ENCODE measurements at regions not wholly inside any gene's neighbourhood (a gene's known extent, or its start where the extent isn't known, plus 50 kb on each side); places are given as distances from the start of the nearest gene placed in this dataset.
"Not testable (repeated sequence)": the region's sequence is repeated elsewhere in the genome, so short reads cannot be mapped to it uniquely, and the experiment has no call there.

DNA sequence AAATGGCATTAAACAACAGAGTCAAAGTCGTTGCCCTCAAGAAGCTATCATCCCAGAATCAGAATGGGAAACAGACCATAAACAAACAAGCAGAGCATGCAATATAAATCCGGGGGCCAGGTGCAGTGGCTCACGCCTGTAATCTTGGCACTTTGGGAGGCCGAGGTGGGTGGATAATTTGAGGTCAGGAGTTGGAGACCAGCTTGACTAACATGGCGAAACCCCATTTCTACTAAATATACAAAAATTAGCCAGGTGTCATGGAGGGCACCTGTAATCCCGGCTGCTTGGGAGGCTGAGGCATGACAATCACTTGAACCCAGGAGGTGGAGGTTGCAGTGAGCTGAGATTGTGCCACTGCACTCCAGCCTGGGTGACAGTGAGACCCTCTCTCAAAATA, 249.8 kb downstream of the CYRIA start:
- DNase-seq (ENCODE audit: extremely low read depth in 1 of 2, low read depth in 1 of 2): not testable (repeated sequence)

DNA sequence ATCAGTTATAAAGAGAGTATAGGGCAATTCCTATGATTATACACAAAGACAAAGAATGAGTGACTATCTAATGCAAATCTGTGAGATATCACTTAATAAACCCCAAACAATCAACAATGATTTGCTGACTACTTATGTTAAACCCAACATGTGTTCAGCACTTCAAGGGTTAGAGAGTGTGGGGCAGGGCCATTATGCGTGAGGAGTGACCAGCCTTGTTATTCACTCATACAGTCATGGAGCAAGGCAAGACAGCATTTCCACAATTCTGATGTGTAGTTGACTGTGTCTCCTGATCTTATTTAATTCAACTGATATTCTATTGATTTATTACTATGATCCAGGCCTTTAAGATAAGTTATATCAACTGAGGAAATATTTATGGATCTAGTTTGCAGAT, 251.7 kb downstream of the CYRIA start:
- no peak for DNase-seq (ENCODE audit: extremely low read depth in 1 of 2, low read depth in 1 of 2)

DNA sequence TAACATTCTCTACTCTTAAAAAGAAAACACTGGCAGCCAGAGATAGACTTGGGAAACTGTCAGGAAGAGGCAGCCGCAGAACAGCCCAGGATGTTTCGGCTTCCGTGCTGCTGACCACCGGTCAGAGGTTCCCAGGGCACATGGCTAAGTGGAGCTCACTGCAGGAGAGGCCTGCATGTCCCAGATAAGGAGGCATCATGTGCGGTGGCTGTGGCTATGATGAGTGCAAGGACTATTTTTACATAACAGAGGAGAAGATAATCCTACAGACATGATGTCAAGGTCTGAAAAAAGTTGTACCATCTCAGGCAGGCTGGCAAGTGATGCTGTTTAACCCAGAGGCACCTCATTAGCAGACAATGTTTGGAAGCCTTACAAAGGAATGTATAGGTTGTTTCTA, 252.3 kb downstream of the CYRIA start:
- no peak for DNase-seq (ENCODE audit: extremely low read depth in 1 of 2, low read depth in 1 of 2)

DNA sequence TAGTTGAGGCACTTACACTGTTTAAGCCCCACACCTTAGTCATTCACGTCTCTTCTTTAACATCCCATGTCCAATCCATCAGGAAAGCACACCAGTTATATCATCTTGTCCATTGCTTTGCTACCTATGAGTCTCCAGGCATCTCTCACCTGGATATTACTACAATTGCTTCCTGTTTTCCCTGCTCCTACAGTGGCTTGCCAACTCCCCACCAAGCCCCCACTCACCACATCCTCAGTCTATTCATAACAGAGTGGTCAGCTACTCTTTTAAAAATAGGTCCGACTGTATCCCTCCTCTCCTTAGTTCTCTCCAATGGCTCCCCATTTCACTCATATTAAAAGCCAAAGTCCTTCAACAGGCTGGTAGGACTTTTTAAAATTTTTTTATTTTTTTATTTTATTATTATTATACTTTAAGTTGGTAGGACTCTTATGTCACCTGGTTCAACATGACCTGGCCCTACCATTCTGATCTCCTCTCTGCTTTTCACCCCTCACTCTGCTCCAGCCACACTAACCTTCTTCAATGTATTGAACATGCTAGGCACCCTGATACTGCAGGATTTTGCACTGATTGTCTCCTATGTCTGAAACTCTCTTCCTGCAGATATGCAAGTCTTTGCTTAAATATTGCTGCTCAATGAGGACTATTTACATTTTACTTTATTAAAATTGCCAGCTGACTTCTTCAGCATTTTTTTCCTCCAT, 253.2 kb downstream of the CYRIA start:
- DNase-seq (ENCODE audit: extremely low read depth in 1 of 2, low read depth in 1 of 2): no peak

DNA sequence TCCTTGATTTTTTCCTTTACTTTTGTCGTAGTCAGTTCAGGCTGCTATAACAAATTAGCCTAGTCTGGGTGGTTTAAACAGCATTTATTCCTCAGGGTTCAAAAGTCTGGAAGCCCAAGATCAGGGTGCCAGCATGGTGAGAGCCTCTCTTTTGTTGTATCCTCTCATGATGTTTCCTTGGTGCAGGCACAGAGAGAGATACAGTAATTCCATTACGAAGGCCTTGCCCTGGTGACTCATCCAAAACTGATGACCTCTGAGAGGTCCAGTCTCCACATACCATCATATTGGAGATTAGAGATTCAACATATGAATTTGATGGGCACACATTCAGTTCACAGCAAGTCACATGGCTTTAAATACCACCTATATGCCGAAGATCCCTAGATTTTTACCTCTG, 253.8 kb downstream of the CYRIA start:
- DNase-seq (ENCODE audit: extremely low read depth in 1 of 2, low read depth in 1 of 2): no peak

DNA sequence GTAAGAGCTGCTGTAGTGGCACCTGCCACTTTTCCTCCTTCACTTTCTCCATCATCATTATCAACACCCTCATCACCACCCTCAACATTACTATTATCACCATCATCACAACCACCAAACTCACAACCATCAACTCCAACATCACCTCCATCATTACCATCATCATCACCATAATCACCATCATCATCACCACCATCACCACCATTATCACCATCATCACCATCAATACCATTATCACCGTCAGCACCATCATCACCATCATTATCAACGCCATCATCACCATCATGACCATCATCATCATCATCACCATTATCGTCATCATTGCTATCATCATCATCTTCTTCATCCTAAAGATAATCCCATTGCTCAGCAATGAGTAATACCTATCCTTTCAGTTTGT, 255.8 kb downstream of the CYRIA start:
- DNase-seq (ENCODE audit: extremely low read depth in 1 of 2, low read depth in 1 of 2): no peak

DNA sequence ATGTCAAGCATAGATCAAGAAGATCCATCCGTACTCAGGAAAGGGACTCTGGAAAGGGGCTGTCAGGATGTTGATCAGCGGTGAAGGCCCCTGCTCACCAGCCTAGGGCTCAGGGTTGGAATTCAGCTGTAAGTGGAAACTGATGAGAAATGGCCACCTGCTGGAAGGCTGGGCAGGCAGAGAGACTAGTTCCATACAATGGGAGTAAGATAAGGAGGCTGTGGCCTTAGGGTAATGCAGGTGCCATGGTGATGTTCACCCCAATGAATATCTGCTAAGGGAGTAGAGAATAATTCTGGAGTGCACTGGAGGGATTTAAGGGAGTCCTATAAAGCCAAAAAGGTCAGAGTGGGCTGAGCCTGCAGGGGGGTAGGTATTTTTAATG, 256.6 kb downstream of the CYRIA start:
- no peak for DNase-seq (ENCODE audit: extremely low read depth in 1 of 2, low read depth in 1 of 2)

DNA sequence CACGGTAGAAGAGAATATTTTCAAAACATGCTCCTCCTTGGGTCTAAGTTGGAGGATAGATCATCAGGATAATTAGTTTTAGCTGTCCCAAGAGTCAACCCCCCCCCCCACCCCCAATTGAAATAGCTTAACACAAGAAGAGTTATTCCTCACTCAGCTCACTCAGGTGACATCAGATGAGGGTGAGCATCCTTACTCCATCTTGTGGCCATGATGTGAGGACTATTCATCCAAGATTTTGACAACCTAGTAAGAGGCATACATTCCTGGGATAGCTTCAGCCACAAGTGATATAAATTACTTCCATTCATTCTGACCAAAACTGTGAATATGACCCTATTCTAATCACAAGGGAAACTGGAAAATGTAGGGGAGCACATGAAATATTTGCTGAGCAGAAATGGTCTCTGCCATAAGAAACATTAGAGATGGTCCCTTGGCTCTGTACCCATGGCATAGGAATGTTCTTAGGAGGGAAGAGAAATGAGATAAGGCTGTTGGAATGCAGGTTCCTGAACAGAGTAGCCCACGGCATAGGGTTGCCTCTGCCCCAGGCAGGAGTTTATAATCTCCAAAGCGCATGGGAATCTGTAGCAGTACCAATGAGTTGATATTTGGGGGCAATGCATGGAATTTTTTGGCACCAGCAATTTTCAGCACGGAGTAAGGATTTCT, 257.2 kb downstream of the CYRIA start:
- no peak for DNase-seq (ENCODE audit: extremely low read depth in 1 of 2, low read depth in 1 of 2)

DNA sequence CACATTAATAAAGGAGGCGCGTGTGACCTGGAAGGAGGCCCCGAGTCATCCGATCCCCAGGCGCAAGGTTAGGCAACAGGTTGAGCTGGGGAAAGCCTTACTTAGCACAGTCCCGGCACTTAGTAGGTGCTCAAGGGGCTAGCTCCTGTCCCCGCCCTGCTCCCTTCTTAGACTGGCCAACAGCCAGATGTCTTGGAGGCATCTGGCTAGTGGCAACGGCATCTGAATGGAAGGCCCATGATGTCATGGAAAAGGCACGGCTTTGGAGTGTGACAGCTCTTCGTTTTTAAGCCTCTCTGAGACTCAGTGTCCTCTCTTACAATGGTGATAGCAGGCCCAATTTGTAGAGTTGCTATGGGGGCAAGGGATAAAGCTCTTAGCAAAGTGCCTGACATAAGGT, 258.3 kb downstream of the CYRIA start:
- DNase-seq (ENCODE audit: extremely low read depth in 1 of 2, low read depth in 1 of 2): no peak

DNA sequence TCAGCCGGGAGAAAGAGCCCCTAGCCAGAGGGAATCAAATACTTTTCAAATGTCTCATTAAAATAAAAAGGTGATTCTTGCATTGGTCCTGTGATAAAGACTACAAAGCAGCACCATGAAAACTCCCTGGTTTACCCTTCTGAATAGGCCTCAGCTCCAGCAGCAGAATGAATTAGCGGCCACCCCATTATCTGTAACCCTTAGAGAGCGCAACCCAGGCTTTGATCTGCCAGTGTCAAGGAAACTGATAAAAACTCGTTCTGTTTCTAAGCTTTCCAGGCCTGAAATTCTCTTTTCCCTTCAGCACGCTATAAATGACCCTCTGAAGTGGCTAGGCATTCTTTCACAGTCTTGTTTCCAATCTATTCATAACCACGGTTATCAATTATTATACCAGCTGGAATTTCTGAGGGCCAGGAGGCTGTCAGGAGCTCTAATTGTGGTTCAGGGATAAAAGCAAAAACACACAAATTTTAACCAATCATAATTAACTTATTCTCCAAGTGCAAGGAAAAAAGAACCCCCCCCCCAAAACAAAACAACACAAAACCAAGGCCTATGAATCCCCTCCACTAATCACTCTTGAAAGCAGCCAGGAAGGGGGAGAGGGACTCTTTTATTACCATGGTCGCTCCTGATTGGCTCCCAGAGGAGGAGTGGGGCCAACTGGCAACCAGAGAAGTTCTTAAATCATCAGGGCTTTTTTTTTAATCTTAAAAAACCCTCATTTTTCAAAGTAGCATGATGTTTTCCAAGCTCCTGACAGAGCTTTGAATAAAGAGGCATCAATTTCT, 258.9 kb downstream of the CYRIA start:
- DNase-seq (ENCODE audit: extremely low read depth in 1 of 2, low read depth in 1 of 2): no peak

DNA sequence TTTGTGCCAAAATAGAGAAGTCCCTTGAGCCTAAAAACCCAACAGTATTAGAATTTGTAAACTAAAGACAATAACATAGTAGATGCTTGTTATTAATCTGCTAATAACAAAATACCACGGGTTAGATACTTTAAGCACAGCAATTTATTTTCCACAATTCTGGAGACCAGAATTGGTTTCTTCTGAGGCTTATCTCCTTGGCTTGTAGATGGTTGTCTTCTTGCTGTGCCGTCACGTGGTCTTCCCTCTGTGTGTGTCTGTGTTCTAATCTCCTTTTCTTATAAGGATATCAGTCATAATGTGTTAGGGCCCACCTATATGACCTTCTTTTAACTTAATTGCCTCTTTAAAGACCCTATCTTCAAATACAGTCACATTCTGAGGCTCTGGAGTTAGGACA, 260.1 kb downstream of the CYRIA start:
- no peak for DNase-seq (ENCODE audit: extremely low read depth in 1 of 2, low read depth in 1 of 2)

DNA sequence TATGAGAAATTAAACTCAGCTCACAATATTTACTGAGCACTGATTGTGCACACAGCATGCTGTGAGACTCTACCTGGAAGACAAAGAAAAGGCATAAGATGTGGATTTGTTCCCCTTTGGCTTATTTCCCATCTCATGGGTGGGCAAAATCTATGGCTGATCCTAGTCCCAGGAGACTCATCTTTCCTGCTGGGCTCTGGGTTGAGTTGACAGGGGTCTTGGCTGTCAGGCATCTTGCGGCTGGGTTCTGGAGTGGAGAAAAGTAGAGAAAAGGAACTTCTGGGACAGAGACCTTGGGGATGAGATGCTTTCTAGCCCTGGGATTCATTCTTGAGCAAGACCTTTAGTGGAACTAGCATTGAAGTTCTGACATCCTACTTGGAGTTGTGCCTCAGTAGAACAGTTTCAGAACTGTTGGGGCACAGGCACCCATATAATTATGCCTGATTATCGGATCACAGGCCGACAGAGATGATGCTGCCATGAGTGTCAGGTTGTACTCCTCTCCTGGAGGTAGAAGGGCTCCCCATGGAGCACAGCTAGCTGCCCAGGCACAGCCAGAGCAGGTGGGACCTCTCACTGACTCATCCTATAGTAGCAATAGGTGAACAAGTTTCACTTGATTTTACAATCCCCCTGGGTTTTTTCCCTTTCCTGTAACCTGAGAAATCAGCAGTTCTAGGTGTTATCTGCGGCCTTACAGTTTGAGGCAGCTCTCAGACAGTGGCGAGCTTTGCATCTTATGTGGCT, 260.9 kb downstream of the CYRIA start:
- no peak for DNase-seq (ENCODE audit: extremely low read depth in 1 of 2, low read depth in 1 of 2)

DNA sequence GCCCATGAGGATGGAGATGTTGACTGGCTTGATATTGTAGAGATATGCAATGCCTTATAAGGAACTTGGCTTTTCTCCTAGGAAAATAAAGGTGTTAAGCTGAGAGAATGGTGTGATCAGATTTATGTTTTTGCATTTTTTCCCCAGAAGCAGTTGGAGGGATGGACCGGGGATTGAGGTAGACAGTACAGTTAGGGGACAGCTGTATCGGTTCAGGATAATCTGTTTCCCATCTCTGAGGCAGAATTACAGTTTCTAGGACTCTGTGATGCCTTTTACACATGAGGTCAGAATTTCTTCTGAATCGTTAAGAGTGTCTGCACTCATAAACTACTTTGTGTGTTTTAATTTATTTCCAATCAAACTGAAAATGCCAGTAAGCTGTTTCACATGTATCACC, 261.5 kb downstream of the CYRIA start:
- DNase-seq (ENCODE audit: extremely low read depth in 1 of 2, low read depth in 1 of 2): no peak

DNA sequence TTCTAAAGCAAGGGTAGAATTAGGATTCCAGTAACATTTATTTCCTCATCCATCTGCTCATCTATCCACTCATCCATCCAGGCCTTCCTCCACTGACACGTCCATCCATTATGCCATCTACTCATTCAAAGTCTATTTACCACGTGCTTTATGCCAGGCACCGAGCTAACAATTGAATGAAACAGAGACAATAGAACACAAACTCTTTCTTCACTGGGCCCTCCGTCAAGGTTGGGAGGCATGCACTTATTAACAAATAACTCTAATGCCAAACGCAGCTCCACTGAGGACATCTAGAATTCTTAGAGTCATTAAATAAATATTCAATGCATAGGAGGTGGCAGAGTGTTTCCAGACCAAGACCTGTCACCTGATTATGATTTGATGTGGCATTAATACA, 262.7 kb downstream of the CYRIA start:
- DNase-seq (ENCODE audit: extremely low read depth in 1 of 2, low read depth in 1 of 2): no peak

DNA sequence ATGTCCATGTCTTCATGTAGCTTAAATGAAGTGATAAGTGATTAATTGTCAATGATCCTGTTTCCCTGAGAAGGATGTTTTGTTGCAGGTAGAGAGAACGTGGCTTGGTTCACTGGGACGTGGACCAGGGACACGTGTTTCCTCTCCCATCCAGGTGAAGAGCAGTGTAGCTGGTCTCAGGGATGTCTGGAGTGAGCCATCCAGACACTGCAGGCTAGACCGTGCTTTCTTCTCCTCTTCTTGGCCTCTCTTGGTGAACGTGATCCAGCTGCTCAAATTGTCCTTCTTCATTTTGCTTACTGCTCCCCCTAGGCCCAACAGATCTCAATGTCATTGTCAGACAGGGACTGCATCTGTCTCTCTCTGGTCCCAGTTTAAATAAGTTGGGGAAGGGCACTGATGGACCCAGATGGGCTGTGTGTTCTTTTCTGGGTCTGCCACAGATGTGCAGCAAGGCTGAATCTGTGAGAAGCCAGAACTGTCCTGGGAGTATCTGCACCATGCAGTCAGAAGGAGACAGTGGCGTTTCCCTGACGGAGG, 263.8 kb downstream of the CYRIA start:
- DNase-seq (ENCODE audit: extremely low read depth in 1 of 2, low read depth in 1 of 2): no peak

DNA sequence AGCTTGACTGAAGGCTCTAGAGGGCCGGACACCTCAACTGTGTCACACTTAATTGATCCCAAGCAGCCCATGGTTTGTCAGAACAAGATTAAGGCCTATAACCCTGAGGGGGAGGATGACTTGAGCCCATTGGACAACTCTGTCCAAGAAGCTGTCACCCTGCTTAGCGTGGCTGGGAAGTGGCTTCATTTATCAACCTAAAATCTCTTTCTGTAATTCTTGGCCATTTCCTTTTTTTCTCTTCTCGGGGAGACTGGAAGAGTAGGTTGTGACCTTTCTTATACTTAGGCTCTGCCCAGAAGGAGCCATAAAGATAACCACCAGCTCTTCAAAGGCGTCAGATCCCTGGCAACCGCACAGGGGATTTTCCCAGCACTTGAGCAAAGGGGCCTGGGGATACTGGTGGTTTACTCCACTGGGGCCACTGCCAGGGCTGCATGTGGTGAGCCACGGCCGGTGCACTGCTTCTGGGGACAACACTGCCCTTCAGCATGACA, 265.5 kb downstream of the CYRIA start:
- no peak for DNase-seq (ENCODE audit: extremely low read depth in 1 of 2, low read depth in 1 of 2)

DNA sequence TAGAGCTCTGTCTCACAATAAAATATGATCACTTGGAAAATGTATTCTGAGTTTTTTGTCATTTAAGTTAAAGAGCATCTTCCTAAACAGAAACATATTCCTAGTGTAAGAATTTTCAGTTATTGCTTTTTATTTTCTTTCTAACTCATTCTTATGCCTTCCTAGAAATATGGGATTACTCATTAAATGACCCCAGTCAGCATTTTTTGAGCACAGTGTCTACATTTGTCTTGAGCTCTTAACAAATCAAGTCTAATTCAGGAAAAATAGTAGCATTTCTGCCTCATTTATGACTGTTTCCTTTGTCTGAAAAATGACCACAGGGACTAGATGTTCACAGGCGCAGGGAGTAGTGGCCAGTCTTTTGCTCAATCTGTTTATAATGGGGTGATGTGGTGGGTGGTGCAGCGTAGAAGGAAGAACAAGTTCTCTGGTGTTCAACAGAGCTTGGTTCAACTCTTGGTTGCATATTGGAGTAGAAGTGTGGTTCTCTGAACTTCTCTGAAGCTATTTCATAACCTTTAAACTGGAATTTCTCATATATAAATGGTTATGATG, 267.1 kb downstream of the CYRIA start:
- no peak for DNase-seq (ENCODE audit: extremely low read depth in 1 of 2, low read depth in 1 of 2)

DNA sequence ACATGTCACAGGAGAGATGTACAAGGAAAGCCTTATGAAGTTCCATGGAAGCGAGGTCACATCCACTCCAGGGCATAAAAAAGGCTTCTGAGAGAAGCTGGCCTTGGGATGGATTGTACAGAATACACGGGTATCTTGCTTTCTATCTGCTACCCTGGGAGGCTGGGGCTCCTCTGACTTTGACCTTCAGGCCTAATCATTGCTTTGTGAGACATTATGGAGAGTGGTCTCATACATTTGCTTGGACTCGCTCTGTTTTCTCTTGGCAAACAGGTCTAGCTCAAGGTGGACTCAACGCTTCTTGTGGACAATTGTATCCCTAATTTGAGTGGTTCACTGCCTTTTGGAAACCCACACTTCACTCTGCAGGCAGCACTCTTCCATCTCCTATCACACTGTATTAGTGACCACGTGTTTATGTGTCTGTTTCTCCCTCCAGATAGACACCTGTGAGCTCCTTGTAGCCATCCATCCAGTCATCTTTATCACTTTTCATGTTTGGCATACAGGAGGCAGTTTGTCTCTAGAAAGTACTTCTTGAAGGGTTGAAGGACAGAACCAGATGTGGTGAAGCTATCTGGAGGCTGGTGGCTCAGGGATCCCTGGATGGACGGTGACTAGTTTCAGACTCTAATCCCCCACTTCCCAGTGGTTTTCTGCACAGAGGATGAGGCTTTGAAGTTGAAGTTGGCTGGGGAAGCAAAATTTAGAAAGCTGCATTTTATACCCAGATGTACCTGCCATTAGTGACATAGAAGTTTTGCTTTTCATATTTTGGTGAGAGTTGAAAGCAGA, 267.8 kb downstream of the CYRIA start:
- DNase-seq (ENCODE audit: extremely low read depth in 1 of 2, low read depth in 1 of 2): no peak

DNA sequence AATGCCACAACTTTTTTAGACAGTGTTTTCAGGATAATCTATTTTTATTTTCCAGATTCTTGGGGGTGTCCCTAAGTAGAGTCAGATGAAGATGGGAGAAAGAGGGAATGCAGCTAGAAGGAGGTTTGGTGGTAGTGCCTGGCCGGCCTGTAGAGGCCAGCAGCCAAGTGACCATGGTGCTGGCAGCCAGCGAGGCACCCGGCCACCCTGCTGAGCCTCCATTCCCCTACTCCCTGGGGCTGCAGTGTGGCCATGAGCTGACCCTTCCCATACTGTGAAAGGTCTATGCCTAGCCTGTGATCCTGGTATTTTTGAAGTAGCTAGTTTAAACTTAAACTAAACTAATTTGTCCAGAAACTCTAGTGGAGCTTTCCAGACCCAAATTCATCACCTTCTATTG, 268.6 kb downstream of the CYRIA start:
- DNase-seq (ENCODE audit: extremely low read depth in 1 of 2, low read depth in 1 of 2): no peak

DNA sequence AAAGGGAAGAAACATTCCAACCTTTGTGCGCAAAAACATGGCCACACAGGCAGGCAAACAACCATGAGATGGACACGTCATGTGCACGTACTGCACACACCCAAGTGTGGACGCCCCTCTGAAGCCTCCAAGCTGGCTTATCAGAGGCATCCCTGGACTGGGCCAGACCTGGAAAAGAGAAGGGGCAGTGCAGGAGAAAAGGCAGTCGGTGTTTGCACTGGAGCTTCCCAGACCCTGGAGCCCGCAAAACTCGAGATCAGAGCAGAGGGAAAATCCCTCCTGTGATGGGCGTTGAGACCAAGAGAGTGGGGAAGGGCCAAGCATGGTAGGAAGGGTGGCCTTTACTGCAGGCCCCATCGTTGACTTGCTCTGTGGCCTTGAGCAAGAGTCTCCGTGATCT, 269.5 kb downstream of the CYRIA start:
- no peak for DNase-seq (ENCODE audit: extremely low read depth in 1 of 2, low read depth in 1 of 2)

Measured in stimulated activated CD8-positive, alpha-beta memory T cell treated with anti-CD3 and anti-CD28 coated beads, Interleukin-7, amount 100 ng/mL, for 48 hours (primary cell).